Cardiac muscle cell (in vitro differentiated cells and primary cell): ENCODE measurements at regions not wholly inside any gene's neighbourhood (a gene's known extent, or its start where the extent isn't known, plus 50 kb on each side); places are given as distances from the start of the nearest gene placed in this dataset.

Source experiments
- DNase-seq, 2 donors: peaks; one replicate each; pipeline versions ENCODE4 v3.0.0 to v3.0.0-alpha.2; 2010 to 2017; ENCODE audit warnings: low read depth in 1 of 2, low spot score in 1 of 2
- H3K27ac ChIP-seq: fragments of 200-600 bp; sonication (generic); 2 replicates; pipeline ENCODE4 v1.5.1; 2016
- H3K27me3 ChIP-seq: fragments of 200-600 bp; sonication (generic); 2 replicates; pipeline ENCODE4 v1.6.0; 2016; ENCODE audit warnings: control low read depth
- H3K36me3 ChIP-seq: fragments of 200-600 bp; sonication (generic); 2 replicates; pipeline ENCODE4 v1.5.1; 2016; ENCODE audit warnings: control low read depth
- H3K4me1 ChIP-seq: fragments of 200-600 bp; sonication (generic); 2 replicates; pipeline ENCODE4 v1.8.1; 2017; ENCODE audit warnings: low read depth, mild to moderate bottlenecking, mixed run types
- H3K4me3 ChIP-seq: fragments of 200-600 bp; sonication (generic); 2 replicates; pipeline ENCODE4 v1.5.1; 2016; ENCODE audit warnings: mild to moderate bottlenecking
- H3K9me3 ChIP-seq: fragments of 200-600 bp; sonication (generic); 2 replicates; pipeline ENCODE4 v1.5.1; 2017; ENCODE audit warnings: low read depth, mild to moderate bottlenecking, control low read depth
- TF ChIP-seq, protein P1 (sequence below): IDR thresholded peaks from 2 replicates; pipeline ENCODE4 v1.5.1; 2012; ENCODE audit warnings: low read depth, mild to moderate bottlenecking, low read length

DNA sequence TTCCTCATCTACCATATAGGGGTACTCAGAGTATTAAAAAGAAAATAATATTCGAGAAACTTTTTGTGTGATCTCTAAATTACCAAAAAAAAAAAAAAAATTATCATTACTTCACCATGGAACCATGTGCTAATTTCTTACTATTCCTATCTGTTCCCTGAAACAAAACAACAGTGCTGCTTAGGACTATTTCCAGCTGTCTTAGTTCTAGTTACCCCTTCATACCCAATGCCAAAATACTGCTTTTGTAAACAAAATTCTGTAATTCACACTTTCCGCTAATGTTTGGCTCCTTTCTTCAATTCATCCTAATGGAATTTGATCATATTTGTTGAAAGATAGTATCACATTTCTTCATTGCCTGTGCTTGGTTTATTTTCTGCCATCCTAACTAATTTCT lies 470.2 kb downstream of the BTG1 start:
- Histone ChIP-seq H3K27me3 (no peaks in the 10 kb centered on the region), H3K4me1 (peaks cover 5% of the 10 kb centered on the region), H3K9me3 (no peaks in the 10 kb centered on the region), H3K27ac (no peak overlapping the region), H3K4me3 (no peak overlapping the region), H3K36me3 (no peaks in the 10 kb centered on the region)
- no peak for DNase-seq
- TF ChIP-seq, protein P1, sequence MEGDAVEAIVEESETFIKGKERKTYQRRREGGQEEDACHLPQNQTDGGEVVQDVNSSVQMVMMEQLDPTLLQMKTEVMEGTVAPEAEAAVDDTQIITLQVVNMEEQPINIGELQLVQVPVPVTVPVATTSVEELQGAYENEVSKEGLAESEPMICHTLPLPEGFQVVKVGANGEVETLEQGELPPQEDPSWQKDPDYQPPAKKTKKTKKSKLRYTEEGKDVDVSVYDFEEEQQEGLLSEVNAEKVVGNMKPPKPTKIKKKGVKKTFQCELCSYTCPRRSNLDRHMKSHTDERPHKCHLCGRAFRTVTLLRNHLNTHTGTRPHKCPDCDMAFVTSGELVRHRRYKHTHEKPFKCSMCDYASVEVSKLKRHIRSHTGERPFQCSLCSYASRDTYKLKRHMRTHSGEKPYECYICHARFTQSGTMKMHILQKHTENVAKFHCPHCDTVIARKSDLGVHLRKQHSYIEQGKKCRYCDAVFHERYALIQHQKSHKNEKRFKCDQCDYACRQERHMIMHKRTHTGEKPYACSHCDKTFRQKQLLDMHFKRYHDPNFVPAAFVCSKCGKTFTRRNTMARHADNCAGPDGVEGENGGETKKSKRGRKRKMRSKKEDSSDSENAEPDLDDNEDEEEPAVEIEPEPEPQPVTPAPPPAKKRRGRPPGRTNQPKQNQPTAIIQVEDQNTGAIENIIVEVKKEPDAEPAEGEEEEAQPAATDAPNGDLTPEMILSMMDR = no peak

DNA sequence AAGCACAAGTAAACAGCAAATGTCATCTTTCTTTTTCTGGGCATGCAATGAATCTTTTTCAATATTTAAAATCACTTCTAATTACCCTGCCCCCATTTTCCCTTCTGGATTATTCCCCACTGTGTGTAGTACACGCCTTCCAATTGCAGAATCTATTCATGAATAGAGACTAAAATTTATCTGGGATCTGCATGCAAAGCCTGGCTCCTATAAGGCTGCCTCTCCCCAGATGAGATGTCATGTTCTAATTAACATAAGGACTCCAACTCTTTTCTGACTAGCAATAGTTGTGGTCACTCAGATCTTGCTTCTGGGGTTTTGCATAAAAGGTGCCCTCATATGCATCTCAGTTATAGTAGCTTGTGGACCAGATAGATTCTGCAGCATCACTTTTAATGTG lies 473.5 kb downstream of the BTG1 start:
- no peaks in the 10 kb centered on the region for H3K9me3 ChIP-seq
- TF ChIP-seq, protein P1 = no peak
- DNase-seq = no peak
- H3K4me1 ChIP-seq = peaks cover 5% of the 10 kb centered on the region
- no peaks in the 10 kb centered on the region for H3K36me3 ChIP-seq
- H3K27me3 ChIP-seq = no peaks in the 10 kb centered on the region
- H3K4me3 ChIP-seq = no peak overlapping the region
- no peak overlapping the region for H3K27ac ChIP-seq

DNA sequence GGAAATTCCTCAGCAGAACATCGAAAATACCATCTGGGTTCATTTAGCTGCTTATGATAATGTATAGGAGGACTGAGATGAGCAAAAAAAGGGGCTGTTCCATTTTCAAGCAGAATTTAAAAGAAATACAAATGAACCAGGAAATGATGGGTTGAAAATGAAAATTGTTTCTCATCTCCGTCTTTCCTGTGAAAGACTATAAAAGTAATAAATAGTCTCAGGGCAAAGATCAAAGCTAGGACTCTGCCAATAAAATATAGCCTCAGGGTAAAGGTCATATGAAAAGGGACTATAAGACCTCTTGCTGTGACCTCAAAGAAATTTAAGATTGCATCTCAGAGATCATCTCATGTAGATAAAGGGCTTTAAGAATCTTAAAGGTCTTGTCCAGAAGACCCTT lies 478.0 kb downstream of the BTG1 start:
- Histone ChIP-seq H3K4me1 (peaks cover under 1% of the 10 kb centered on the region), H3K36me3 (no peaks in the 10 kb centered on the region), H3K4me3 (no peak overlapping the region), H3K27me3 (no peaks in the 10 kb centered on the region), H3K27ac (no peak overlapping the region), H3K9me3 (no peaks in the 10 kb centered on the region)
- TF ChIP-seq, protein P1 = no peak
- DNase-seq = no peak

DNA sequence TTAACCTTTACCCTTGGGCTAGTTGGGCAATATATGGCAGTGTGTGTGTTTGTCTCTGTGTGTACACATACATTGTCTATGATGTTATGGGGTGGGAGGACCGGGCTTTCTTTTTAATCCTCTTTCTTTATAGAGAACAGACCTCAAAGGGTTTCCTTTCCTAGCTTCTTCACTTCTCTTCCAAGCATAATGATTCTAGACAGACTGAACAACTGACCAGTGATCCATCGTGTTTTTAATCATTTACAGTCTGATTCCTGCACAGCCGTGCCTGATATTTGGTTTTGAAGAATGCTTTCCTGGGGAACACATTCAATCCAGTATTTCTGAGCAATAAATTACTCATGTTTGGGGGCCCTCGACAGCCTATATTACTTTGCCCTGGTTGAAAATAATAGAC lies 481.1 kb upstream of the DCN start:
- Histone ChIP-seq H3K27me3 (no peaks in the 10 kb centered on the region), H3K9me3 (no peaks in the 10 kb centered on the region), H3K4me1 (no peaks in the 10 kb centered on the region), H3K36me3 (no peaks in the 10 kb centered on the region), H3K4me3 (no peak overlapping the region), H3K27ac (no peak overlapping the region)
- TF ChIP-seq, protein P1 = no peak
- no peak for DNase-seq

DNA sequence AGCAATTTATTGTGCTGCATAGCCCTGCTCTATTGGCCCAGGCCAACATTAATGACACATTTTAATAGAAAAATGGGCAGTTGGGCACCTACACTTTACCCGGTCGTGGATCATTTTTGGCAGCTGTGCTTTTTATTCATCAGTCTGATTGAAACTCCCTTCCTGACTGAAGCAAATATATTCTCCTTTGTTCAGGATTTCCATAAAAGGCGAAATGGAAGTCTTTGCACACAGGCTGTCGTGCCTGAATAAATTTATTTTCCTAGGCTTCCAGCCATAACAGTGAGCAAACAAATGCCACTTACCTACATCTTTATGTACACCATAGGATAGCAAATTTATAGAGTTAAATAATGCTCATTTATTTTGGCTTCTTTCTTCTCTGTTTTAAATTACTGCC lies 480.7 kb upstream of the DCN start:
- Histone ChIP-seq H3K9me3 (no peaks in the 10 kb centered on the region), H3K4me1 (no peaks in the 10 kb centered on the region), H3K36me3 (no peaks in the 10 kb centered on the region), H3K4me3 (no peak overlapping the region), H3K27ac (no peak overlapping the region), H3K27me3 (no peaks in the 10 kb centered on the region)
- DNase-seq = no peak
- TF ChIP-seq, protein P1 = no peak

DNA sequence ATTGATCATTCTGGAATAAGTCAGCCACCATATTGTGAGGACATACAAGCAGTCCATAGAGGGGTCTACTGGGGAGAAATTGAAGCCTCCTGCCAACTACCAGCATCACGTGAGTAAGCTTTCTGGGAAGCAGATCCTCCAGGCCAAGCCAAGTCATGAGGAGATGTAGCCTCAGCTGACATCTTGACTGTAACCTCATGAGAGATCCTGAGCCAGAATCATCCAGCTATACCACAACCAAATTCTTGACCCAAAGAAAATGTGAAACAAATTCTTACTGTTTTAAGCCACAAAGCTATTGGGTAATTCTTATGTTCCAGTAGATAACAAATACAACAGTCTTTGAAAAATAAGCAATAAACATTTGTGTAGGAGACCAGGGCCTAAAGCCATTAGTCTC lies 479.4 kb upstream of the DCN start:
- Histone ChIP-seq H3K4me1 (no peaks in the 10 kb centered on the region), H3K27me3 (no peaks in the 10 kb centered on the region), H3K36me3 (no peaks in the 10 kb centered on the region), H3K4me3 (no peak overlapping the region), H3K27ac (no peak overlapping the region), H3K9me3 (no peaks in the 10 kb centered on the region)
- DNase-seq = peak in 1 of 2 donors; percentile 50
- TF ChIP-seq, protein P1 = no peak
